IMR-90 (cell line): ENCODE measurements at regions not wholly inside any gene's neighbourhood (a gene's known extent, or its start where the extent isn't known, plus 50 kb on each side); places are given as distances from the start of the nearest gene placed in this dataset.

Experiments used
- ATAC-seq: fragments of 200-7000 bp; cut with Tn5 transposase; 2 replicates; pipeline ENCODE4 v1.9.1; 2020; ENCODE audit warnings: low read depth, mild to moderate bottlenecking, moderate library complexity
- BruUV-seq: library from RNA; stranded (reverse); fragments of 400-500 nt; replicated peaks from 2 replicates; lab custom pipeline; 2021; lab: Mats Ljungman, UMichigan
- CTCF ChIA-PET: fragments of 300-600 bp; formaldehyde crosslinking; extraction: SDS; loops from one replicate; lab custom pipeline; 2021; ENCODE audit warnings: antibody characterized with exemption; lab: Yijun Ruan, JAX
- POLR2A ChIA-PET: fragments of 300-600 bp; sonication (Branson Sonifier 250); formaldehyde crosslinking; loops from one replicate; lab custom pipeline; 2022; ENCODE audit warnings: antibody characterized with exemption; ENCODE audit not compliant: unreplicated experiment; lab: Charles Lee
- DNase-seq: peaks from one replicate; pipeline ENCODE4 v3.0.0; 2013
- H2AFZ ChIP-seq: replicated peaks from 2 replicates; pipeline ENCODE3; 2013; ENCODE audit warnings: low read length, mild to moderate bottlenecking; ENCODE audit not compliant: poor library complexity
- H2AK5ac ChIP-seq: 2 replicates; pipeline ENCODE4 v1.6.1; 2013; ENCODE audit warnings: low read depth, low read length, inconsistent platforms
- H2AK9ac ChIP-seq: replicated peaks from 2 replicates; pipeline ENCODE3; 2013; ENCODE audit warnings: mild to moderate bottlenecking, low read depth, low read length, moderate library complexity; ENCODE audit not compliant: poor library complexity
- H2BK120ac ChIP-seq: 2 replicates; pipeline ENCODE4 v1.6.1; 2013; ENCODE audit warnings: low read depth, low read length, inconsistent platforms
- H2BK15ac ChIP-seq: 3 replicates; pipeline ENCODE4 v1.6.1; 2013; ENCODE audit warnings: low read depth, low read length, inconsistent platforms
- H2BK20ac ChIP-seq: 2 replicates; pipeline ENCODE4 v1.6.1; 2013; ENCODE audit warnings: low read depth, mild to moderate bottlenecking, inconsistent platforms, low read length, moderate library complexity
- H2BK5ac ChIP-seq: 2 replicates; pipeline ENCODE4 v1.6.1; 2013; ENCODE audit warnings: mild to moderate bottlenecking, low read depth, low read length, inconsistent platforms; ENCODE audit not compliant: poor library complexity, severe bottlenecking
- H3K14ac ChIP-seq: replicated peaks from 2 replicates; pipeline ENCODE4 v1.6.1; 2013; ENCODE audit warnings: low read depth, low read length, inconsistent platforms
- H3K18ac ChIP-seq: 2 replicates; pipeline ENCODE4 v1.6.1; 2013; ENCODE audit warnings: low read depth, low read length, control low read depth
- H3K23ac ChIP-seq: 2 replicates; pipeline ENCODE4 v1.6.1; 2013; ENCODE audit warnings: low read depth, low read length, inconsistent platforms
- H3K27ac ChIP-seq: 2 replicates; pipeline ENCODE4 v1.5.1; 2013; ENCODE audit warnings: mild to moderate bottlenecking, control low read depth, low read length; ENCODE audit not compliant: insufficient read depth
- H3K27me3 ChIP-seq: 2 replicates; pipeline ENCODE4 v1.6.1; 2013; ENCODE audit warnings: low read length; ENCODE audit not compliant: control insufficient read depth, insufficient read depth
- H3K36me3 ChIP-seq: 2 replicates; pipeline ENCODE4 v1.6.1; 2013; ENCODE audit warnings: low read length, mixed read lengths; ENCODE audit not compliant: control insufficient read depth, insufficient read depth
- H3K4ac ChIP-seq: 2 replicates; pipeline ENCODE4 v1.6.1; 2013; ENCODE audit warnings: low read depth, low read length, inconsistent platforms
- H3K4me1 ChIP-seq: 2 replicates; pipeline ENCODE4 v1.6.1; 2013; ENCODE audit warnings: low read length, mixed read lengths; ENCODE audit not compliant: control insufficient read depth, insufficient read depth
- H3K4me2 ChIP-seq: 2 replicates; pipeline ENCODE4 v1.6.1; 2013; ENCODE audit warnings: low read depth, mild to moderate bottlenecking, control low read depth, low read length, moderate library complexity
- H3K4me3 ChIP-seq: 2 replicates; pipeline ENCODE4 v1.5.1; 2013; ENCODE audit warnings: low read depth, mild to moderate bottlenecking, control low read depth, low read length, moderate library complexity; ENCODE audit not compliant: insufficient read depth
- H3K56ac ChIP-seq: 2 replicates; pipeline ENCODE4 v1.6.1; 2013; ENCODE audit warnings: low read length, inconsistent platforms; ENCODE audit not compliant: insufficient read depth; ENCODE audit errors: extremely low read depth
- H3K79me1 ChIP-seq, 2 experiments: 2 replicates each; pipeline ENCODE4 v1.6.1; 2013; ENCODE audit warnings: low read length in 2 of 2, inconsistent platforms in 1 of 2, low read depth in 1 of 2
- H3K9ac ChIP-seq: 2 replicates; pipeline ENCODE4 v1.6.1; 2013; ENCODE audit warnings: low read depth, low read length, control low read depth
- H3K9me1 ChIP-seq: 2 replicates; pipeline ENCODE4 v1.6.1; 2013; ENCODE audit warnings: low read length, inconsistent platforms; ENCODE audit not compliant: insufficient read depth
- H3K9me3 ChIP-seq: 2 replicates; pipeline ENCODE4 v1.6.1; 2013; ENCODE audit warnings: low read length; ENCODE audit not compliant: control insufficient read depth, insufficient read depth
- H4K20me1 ChIP-seq: 2 replicates; pipeline ENCODE4 v1.6.1; 2013; ENCODE audit warnings: low read length, inconsistent platforms; ENCODE audit not compliant: insufficient read depth
- H4K5ac ChIP-seq: 2 replicates; pipeline ENCODE4 v1.6.1; 2013; ENCODE audit warnings: mild to moderate bottlenecking, low read depth, low read length, control low read depth
- H4K8ac ChIP-seq, 2 experiments: 2 replicates each; pipeline ENCODE4 v1.6.1; 2013; ENCODE audit warnings: low read depth in 2 of 2, low read length in 2 of 2, control low read depth in 1 of 2, inconsistent platforms in 1 of 2
- H4K91ac ChIP-seq: 2 replicates; pipeline ENCODE4 v1.6.1; 2013; ENCODE audit warnings: low read depth, low read length, inconsistent platforms; ENCODE audit not compliant: insufficient read depth
- BHLHE40 ChIP-seq: fragments of 150-350 bp; IDR thresholded peaks from 2 replicates; pipeline ENCODE4 v1.6.1; 2016; ENCODE audit warnings: mild to moderate bottlenecking, low read depth, low read length
- CEBPB ChIP-seq: IDR thresholded peaks from 2 replicates; pipeline ENCODE4 v1.6.1; 2012; ENCODE audit warnings: low read depth, low read length, improper control_type of control experiment
- CHD1 ChIP-seq: IDR thresholded peaks from 2 replicates; pipeline ENCODE4 v1.6.1; 2012; ENCODE audit warnings: low read depth, low read length, improper control_type of control experiment
- CTCF ChIP-seq: conservative IDR thresholded peaks from 2 replicates; pipeline ENCODE4 v1.5.1; 2012; ENCODE audit warnings: mild to moderate bottlenecking, low read depth, low read length, improper control_type of control experiment
- ELK1 ChIP-seq: fragments of 150-350 bp; IDR thresholded peaks from 2 replicates; pipeline ENCODE4 v1.6.1; 2016; ENCODE audit warnings: low read depth, mild to moderate bottlenecking, low read length, moderate library complexity, borderline replicate concordance
- FOS ChIP-seq: fragments of 150-350 bp; IDR thresholded peaks from 2 replicates; pipeline ENCODE4 v1.6.1; 2016; ENCODE audit warnings: low read depth, low read length
- MAFK ChIP-seq: IDR thresholded peaks from 2 replicates; pipeline ENCODE4 v1.6.1; 2012; ENCODE audit warnings: low read depth, low read length, improper control_type of control experiment
- MAZ ChIP-seq: IDR thresholded peaks from 2 replicates; pipeline ENCODE4 v1.6.1; 2012; ENCODE audit warnings: low read depth, mild to moderate bottlenecking, low read length, improper control_type of control experiment, moderate library complexity, borderline replicate concordance
- MXI1 ChIP-seq: IDR thresholded peaks from 2 replicates; pipeline ENCODE4 v1.6.1; 2012; ENCODE audit warnings: low read depth, mild to moderate bottlenecking, low read length, moderate library complexity, borderline replicate concordance
- NFE2L2 ChIP-seq: fragments of 150-350 bp; IDR thresholded peaks from 2 replicates; pipeline ENCODE4 v1.6.1; 2016; ENCODE audit warnings: low read depth, mild to moderate bottlenecking, low read length
- POLR2A ChIP-seq: IDR thresholded peaks from 2 replicates; pipeline ENCODE4 v1.6.1; 2012; ENCODE audit warnings: mild to moderate bottlenecking, low read depth, low read length
- RAD21 ChIP-seq: IDR thresholded peaks from 2 replicates; pipeline ENCODE4 v1.6.1; 2012; ENCODE audit warnings: low read length, improper control_type of control experiment
- RCOR1 ChIP-seq: IDR thresholded peaks from 2 replicates; pipeline ENCODE4 v1.6.1; 2012; ENCODE audit warnings: mild to moderate bottlenecking, low read length, improper control_type of control experiment; ENCODE audit not compliant: insufficient replicate concordance
- SMC3 ChIP-seq: fragments of 150-350 bp; IDR thresholded peaks from 2 replicates; pipeline ENCODE4 v1.6.1; 2016; ENCODE audit warnings: low read depth, mild to moderate bottlenecking, antibody characterized with exemption, low read length, moderate library complexity
- USF2 ChIP-seq: fragments of 150-350 bp; IDR thresholded peaks from 2 replicates; pipeline ENCODE4 v1.6.1; 2017; ENCODE audit warnings: mild to moderate bottlenecking, antibody characterized with exemption, low read length, low read depth
- WGBS, 2 experiments: methylation state at CpG; one replicate each; pipeline versions ENCODE4 v1.1.5 to v1.1.7; 2013; ENCODE audit warnings: missing lambda C conversion rate in 2 of 2; ENCODE audit not compliant: insufficient read length in 1 of 2; ENCODE audit errors: extremely low coverage in 2 of 2; 5-methylcytosine and 5-hydroxymethylcytosine counted together
- dilution Hi-C: fragments of 300-500 bp; cut with HindIII; formaldehyde crosslinking; loops from one replicate; pipeline ENCODE4 v1.14.3; 2018; ENCODE audit warnings: low sequenced_read_pairs; ENCODE audit not compliant: unreplicated experiment
- in situ Hi-C: fragments of 300-500 bp; cut with MboI; formaldehyde crosslinking; loops from 3 replicates; pipeline ENCODE4 v1.14.3; 2019; ENCODE audit warnings: low sequenced_read_pairs, inconsistent platforms, mixed read lengths
- intact Hi-C: fragments of 100-400 bp; cut with micrococcal nuclease; formaldehyde crosslinking; loops from 2 replicates; pipeline ENCODE4 v1.10.0; 2022

- Histone ChIP-seq H3K56ac (no peak overlapping the region), H3K36me3 (no peaks in the 10 kb centered on the region), H3K27ac (no peak overlapping the region), H2BK5ac (no peak overlapping the region), H3K4me3 (no peak overlapping the region), H3K9me3 (no peaks in the 10 kb centered on the region), H3K14ac (no peak overlapping the region), H4K20me1 (no peaks in the 10 kb centered on the region), H2BK15ac (no peak overlapping the region), H2BK120ac (no peak overlapping the region), H2AK5ac (no peak overlapping the region), H2BK20ac (no peak overlapping the region), H2AK9ac (no peak overlapping the region), H3K9me1 (no peaks in the 10 kb centered on the region), H3K4me2 (no peak overlapping the region), H3K9ac (no peak overlapping the region), H3K23ac (no peak overlapping the region), H2AFZ (no peak overlapping the region), H4K5ac (no peak overlapping the region), H3K27me3 (no peaks in the 10 kb centered on the region), H4K8ac (no peak overlapping the region), H3K4ac (no peak overlapping the region), H3K4me1 (no peaks in the 10 kb centered on the region), H4K91ac (no peak overlapping the region), H3K79me1 (no peaks in the 10 kb centered on the region), H3K18ac (no peak overlapping the region)
- TF ChIP-seq MAFK (no peak), USF2 (no peak), NFE2L2 (no peak), RAD21 (no peak), CHD1 (no peak), MXI1 (no peak), ELK1 (no peak), CEBPB (no peak), FOS (no peak), SMC3 (no peak), MAZ (no peak), RCOR1 (no peak), CTCF (no peak), BHLHE40 (no peak), POLR2A (no peak)
- intact Hi-C loops (no loop called here), dilution Hi-C loops (no loop called here), in situ Hi-C loops (no loop called here)
- POLR2A ChIA-PET: no interaction called here
- DNase-seq (no peak), ATAC-seq (no peak)
- CTCF ChIA-PET: no interaction called here
- no TSS peak for BruUV-seq
- WGBS, 2 experiments: no CpG with 5 or more reads among the region's 2 CpGs
These were observed 1834.1 kb upstream of the PIK3C3 start for GRCh38 chr18:40120796-40121391.
